C4-2B (cell line): ENCODE measurements at regions not wholly inside any gene's neighbourhood (a gene's known extent, or its start where the extent isn't known, plus 50 kb on each side); places are given as distances from the start of the nearest gene placed in this dataset.

Source experiments
- ZFX ChIP-seq: fragments of 450-650 bp; IDR thresholded peaks from 2 replicates; pipeline ENCODE4 v1.6.1; 2017
- TF ChIP-seq, protein P1 (sequence below): fragments of 450-650 bp; conservative IDR thresholded peaks from 2 replicates; pipeline ENCODE4 v1.5.1; 2017; ENCODE audit warnings: mild to moderate bottlenecking

DNA sequence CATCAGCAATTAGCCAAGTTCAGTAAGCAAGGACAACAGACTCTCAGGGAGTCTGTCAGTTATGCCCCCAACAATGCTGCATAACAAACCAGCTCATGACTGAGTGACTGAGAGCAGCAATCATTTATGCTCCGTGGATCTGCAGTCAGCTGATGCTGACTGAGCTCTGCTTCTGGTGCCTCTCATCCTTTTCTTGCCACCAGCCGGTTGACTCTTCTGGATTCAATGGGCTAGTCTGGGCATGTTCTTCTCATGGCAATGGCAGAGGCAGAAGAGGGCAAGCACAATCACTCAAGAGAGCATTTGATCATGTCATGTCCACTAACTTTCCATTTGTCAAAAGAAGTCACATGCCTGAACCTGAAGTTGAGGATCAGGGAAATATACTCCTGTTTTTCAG is 157.0 kb upstream of the NTRK2 start:
- TF ChIP-seq, protein P1, sequence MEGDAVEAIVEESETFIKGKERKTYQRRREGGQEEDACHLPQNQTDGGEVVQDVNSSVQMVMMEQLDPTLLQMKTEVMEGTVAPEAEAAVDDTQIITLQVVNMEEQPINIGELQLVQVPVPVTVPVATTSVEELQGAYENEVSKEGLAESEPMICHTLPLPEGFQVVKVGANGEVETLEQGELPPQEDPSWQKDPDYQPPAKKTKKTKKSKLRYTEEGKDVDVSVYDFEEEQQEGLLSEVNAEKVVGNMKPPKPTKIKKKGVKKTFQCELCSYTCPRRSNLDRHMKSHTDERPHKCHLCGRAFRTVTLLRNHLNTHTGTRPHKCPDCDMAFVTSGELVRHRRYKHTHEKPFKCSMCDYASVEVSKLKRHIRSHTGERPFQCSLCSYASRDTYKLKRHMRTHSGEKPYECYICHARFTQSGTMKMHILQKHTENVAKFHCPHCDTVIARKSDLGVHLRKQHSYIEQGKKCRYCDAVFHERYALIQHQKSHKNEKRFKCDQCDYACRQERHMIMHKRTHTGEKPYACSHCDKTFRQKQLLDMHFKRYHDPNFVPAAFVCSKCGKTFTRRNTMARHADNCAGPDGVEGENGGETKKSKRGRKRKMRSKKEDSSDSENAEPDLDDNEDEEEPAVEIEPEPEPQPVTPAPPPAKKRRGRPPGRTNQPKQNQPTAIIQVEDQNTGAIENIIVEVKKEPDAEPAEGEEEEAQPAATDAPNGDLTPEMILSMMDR = no peak
- TF ChIP-seq ZFX = no peak
